ENCODE measurements at regions not wholly inside any gene's neighbourhood (a gene's known extent, or its start where the extent isn't known, plus 50 kb on each side); places are given as distances from the start of the nearest gene placed in this dataset.

DNA sequence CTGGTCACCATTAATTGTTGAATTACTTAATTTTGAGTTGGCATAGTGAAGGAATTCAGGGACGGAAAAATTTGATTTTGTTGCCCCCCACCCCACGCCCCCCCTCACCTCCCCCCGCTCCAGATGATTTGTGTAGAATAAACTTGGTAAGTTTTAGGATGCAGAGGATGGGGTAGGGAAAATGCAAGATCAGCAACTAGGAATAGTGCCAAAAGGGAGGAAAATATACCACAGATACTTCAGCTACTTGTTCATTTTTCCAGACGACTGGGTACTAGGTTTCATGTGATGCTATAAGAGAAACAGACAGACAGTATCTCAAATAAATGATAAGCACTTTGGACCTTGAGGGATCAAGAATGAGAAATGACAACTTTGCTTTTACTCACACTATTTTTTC lies 862.2 kb upstream of the SEMA6A start:
- TF ChIP-seq POLR2A (IDR thresholded peaks at IDR 0.05) (no peak), EP300 (IDR thresholded peaks at IDR 0.05) (no peak)
- TF ChIP-seq, protein P1, sequence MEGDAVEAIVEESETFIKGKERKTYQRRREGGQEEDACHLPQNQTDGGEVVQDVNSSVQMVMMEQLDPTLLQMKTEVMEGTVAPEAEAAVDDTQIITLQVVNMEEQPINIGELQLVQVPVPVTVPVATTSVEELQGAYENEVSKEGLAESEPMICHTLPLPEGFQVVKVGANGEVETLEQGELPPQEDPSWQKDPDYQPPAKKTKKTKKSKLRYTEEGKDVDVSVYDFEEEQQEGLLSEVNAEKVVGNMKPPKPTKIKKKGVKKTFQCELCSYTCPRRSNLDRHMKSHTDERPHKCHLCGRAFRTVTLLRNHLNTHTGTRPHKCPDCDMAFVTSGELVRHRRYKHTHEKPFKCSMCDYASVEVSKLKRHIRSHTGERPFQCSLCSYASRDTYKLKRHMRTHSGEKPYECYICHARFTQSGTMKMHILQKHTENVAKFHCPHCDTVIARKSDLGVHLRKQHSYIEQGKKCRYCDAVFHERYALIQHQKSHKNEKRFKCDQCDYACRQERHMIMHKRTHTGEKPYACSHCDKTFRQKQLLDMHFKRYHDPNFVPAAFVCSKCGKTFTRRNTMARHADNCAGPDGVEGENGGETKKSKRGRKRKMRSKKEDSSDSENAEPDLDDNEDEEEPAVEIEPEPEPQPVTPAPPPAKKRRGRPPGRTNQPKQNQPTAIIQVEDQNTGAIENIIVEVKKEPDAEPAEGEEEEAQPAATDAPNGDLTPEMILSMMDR (IDR thresholded peaks at IDR 0.05) = no peak
